A673 (cell line): ENCODE measurements at regions not wholly inside any gene's neighbourhood (a gene's known extent, or its start where the extent isn't known, plus 50 kb on each side); places are given as distances from the start of the nearest gene placed in this dataset.

ENCODE experiments used
- BruUV-seq: library from RNA; stranded (reverse); fragments of 400-500 nt; replicated peaks from 2 replicates; lab custom pipeline; 2021; lab: Mats Ljungman, UMichigan
- CTCF ChIA-PET: fragments of 300-600 bp; sonication (Branson Sonifier 250); formaldehyde crosslinking; loops from one replicate; lab custom pipeline; 2022; ENCODE audit warnings: antibody characterized with exemption; lab: Charles Lee
- POLR2A ChIA-PET: fragments of 300-600 bp; sonication (Branson Sonifier 250); formaldehyde crosslinking; loops from one replicate; lab custom pipeline; 2022; ENCODE audit warnings: antibody characterized with exemption; ENCODE audit not compliant: low non-redundant PET; lab: Charles Lee
- DNase-seq: peaks from one replicate; pipeline ENCODE4 v3.0.0-alpha.2; 2015; ENCODE audit warnings: low spot score
- H3K27ac ChIP-seq: fragments of 200-600 bp; sonication (generic); 2 replicates; pipeline ENCODE4 v1.5.1; 2016; ENCODE audit warnings: mixed run types, low read depth, mild to moderate bottlenecking, mixed read lengths, antibody characterized with exemption, low read length; ENCODE audit not compliant: poor library complexity, severe bottlenecking
- H3K27me3 ChIP-seq: fragments of 200-600 bp; sonication (generic); replicated peaks from 2 replicates; pipeline ENCODE4 v1.6.1; 2017; ENCODE audit warnings: mixed run types, low read depth, mild to moderate bottlenecking, mixed read lengths, antibody characterized with exemption, low read length; ENCODE audit not compliant: insufficient read depth, poor library complexity
- H3K36me3 ChIP-seq: fragments of 200-600 bp; sonication (generic); 2 replicates; pipeline ENCODE4 v1.6.1; 2016; ENCODE audit warnings: mixed run types, mild to moderate bottlenecking, mixed read lengths, antibody characterized with exemption, low read length; ENCODE audit not compliant: insufficient read depth, poor library complexity, severe bottlenecking
- H3K4me1 ChIP-seq: fragments of 200-600 bp; sonication (generic); 2 replicates; pipeline ENCODE4 v1.6.1; 2017; ENCODE audit warnings: mixed run types, mild to moderate bottlenecking, mixed read lengths, antibody characterized with exemption, low read length; ENCODE audit not compliant: insufficient read depth, poor library complexity, severe bottlenecking
- H3K4me3 ChIP-seq: fragments of 200-600 bp; sonication (generic); 2 replicates; pipeline ENCODE4 v1.5.1; 2016; ENCODE audit warnings: low read depth, mixed run types, mild to moderate bottlenecking, mixed read lengths, low read length; ENCODE audit not compliant: poor library complexity, severe bottlenecking
- H3K9me3 ChIP-seq: fragments of 200-600 bp; sonication (generic); 2 replicates; pipeline ENCODE4 v1.6.1; 2016; ENCODE audit warnings: mixed run types, low read depth, mild to moderate bottlenecking, mixed read lengths, antibody characterized with exemption, low read length; ENCODE audit not compliant: poor library complexity, severe bottlenecking
- CTCF ChIP-seq: fragments of 300-800, 200-600 bp; sonication (generic); conservative IDR thresholded peaks from 2 replicates; pipeline ENCODE4 v1.5.1; 2017; ENCODE audit warnings: low read depth, mild to moderate bottlenecking, antibody characterized with exemption, low read length, moderate library complexity, mixed read lengths
- EZH2 ChIP-seq: fragments of 200-600 bp; sonication (generic); IDR thresholded peaks from 2 replicates; pipeline ENCODE4 v1.6.1; 2017; ENCODE audit warnings: borderline replicate concordance, low read depth, mild to moderate bottlenecking, mixed read lengths, antibody characterized with exemption, low read length; ENCODE audit not compliant: poor library complexity, severe bottlenecking
- intact Hi-C: fragments of 100-400 bp; cut with micrococcal nuclease; formaldehyde crosslinking; loops from one replicate; pipeline ENCODE4 v1.10.0; 2022; ENCODE audit not compliant: unreplicated experiment

GRCh38 chr1:90502696-90503095 is 214.4 kb downstream of the BARHL2 start:
- TF ChIP-seq CTCF (no peak), EZH2 (no peak)
- intact Hi-C loops = no loop called here
- no peak overlapping the region for H3K4me3 ChIP-seq
- H3K27me3 ChIP-seq = no peaks in the 10 kb centered on the region
- H3K27ac ChIP-seq = no peak overlapping the region
- H3K4me1 ChIP-seq = peaks cover 7% of the 10 kb centered on the region
- H3K36me3 ChIP-seq = no peaks in the 10 kb centered on the region
- no peak for DNase-seq
- CTCF ChIA-PET = no interaction called here
- H3K9me3 ChIP-seq = no peaks in the 10 kb centered on the region
- no TSS peak for BruUV-seq
- POLR2A ChIA-PET = no interaction called here

GRCh38 chr1:90502194-90502593 is 214.9 kb downstream of the BARHL2 start:
- Histone ChIP-seq H3K4me1 (peaks cover 7% of the 10 kb centered on the region), H3K36me3 (no peaks in the 10 kb centered on the region), H3K4me3 (no peak overlapping the region), H3K27ac (no peak overlapping the region), H3K27me3 (no peaks in the 10 kb centered on the region), H3K9me3 (no peaks in the 10 kb centered on the region)
- BruUV-seq = no TSS peak
- intact Hi-C loops = no loop called here
- TF ChIP-seq EZH2 (no peak), CTCF (no peak)
- POLR2A ChIA-PET = no interaction called here
- CTCF ChIA-PET = no interaction called here
- DNase-seq = no peak

- peaks cover 7% of the 10 kb centered on the region for H3K4me1 ChIP-seq
- intact Hi-C loops = no loop called here
- no peak overlapping the region for H3K27ac ChIP-seq
- H3K4me3 ChIP-seq = no peak overlapping the region
- DNase-seq = peak; percentile 26
- TF ChIP-seq EZH2 = no peak
- TF ChIP-seq CTCF = 0 out of 2 replicates have a peak, but pooled peaks have one; percentile 11
- H3K9me3 ChIP-seq = no peaks in the 10 kb centered on the region
- no peaks in the 10 kb centered on the region for H3K27me3 ChIP-seq
- ChIA-PET CTCF (no interaction called here), POLR2A (no interaction called here)
- BruUV-seq = no TSS peak
- no peaks in the 10 kb centered on the region for H3K36me3 ChIP-seq
These were observed 215.8 kb downstream of the BARHL2 start for GRCh38 chr1:90501281-90501680.
